ENCODE measurements at regions not wholly inside any gene's neighbourhood (a gene's known extent, or its start where the extent isn't known, plus 50 kb on each side); places are given as distances from the start of the nearest gene placed in this dataset.

- TF ChIP-seq NFIC (IDR thresholded peaks at IDR 0.05) (no peak), EGR1 (IDR thresholded peaks at IDR 0.05) (no peak)
Measured at GRCh38 chrX:10079231-10079630, 77.5 kb upstream of the CLCN4 start.

GRCh38 chrX:10083809-10084208 is 73.0 kb upstream of the CLCN4 start:
- TF ChIP-seq TAF1 (IDR thresholded peaks at IDR 0.05; ENCODE audit: low read depth) (no peak), REST (IDR thresholded peaks at IDR 0.05; ENCODE audit: low read depth) (no peak), NFIC (IDR thresholded peaks at IDR 0.05) (no peak), CREB1 (IDR thresholded peaks at IDR 0.05; ENCODE audit: low read depth) (no peak), YY1 (IDR thresholded peaks at IDR 0.05; ENCODE audit: low read depth) (no peak), CEBPB (IDR thresholded peaks at IDR 0.05) (no peak), TEAD4 (IDR thresholded peaks at IDR 0.05) (no peak), ZBTB7A (IDR thresholded peaks at IDR 0.05; ENCODE audit: low read depth) (no peak), MAX (IDR thresholded peaks at IDR 0.05) (no peak), FOXM1 (IDR thresholded peaks at IDR 0.05; ENCODE audit: borderline replicate concordance, low read depth) (no peak), RAD21 (IDR thresholded peaks at IDR 0.05; ENCODE audit: low read depth) (no peak), TCF12 (IDR thresholded peaks at IDR 0.05; ENCODE audit: low read depth) (no peak), EP300 (IDR thresholded peaks at IDR 0.05; ENCODE audit: borderline replicate concordance) (no peak), EGR1 (IDR thresholded peaks at IDR 0.05) (no peak), USF1 (IDR thresholded peaks at IDR 0.05) (no peak)

GRCh38 chrX:10085223-10085622 is 71.6 kb upstream of the CLCN4 start:
- TF ChIP-seq EGR1 (IDR thresholded peaks at IDR 0.05), result no peak

GRCh38 chrX:10086676-10087075 is 70.1 kb upstream of the CLCN4 start:
- no peak for TF ChIP-seq MAX (IDR thresholded peaks at IDR 0.05)
- no peak for TF ChIP-seq USF1 (IDR thresholded peaks at IDR 0.05)
- TF ChIP-seq TCF12 (IDR thresholded peaks at IDR 0.05; ENCODE audit: low read depth), result no peak
- no peak for TF ChIP-seq YY1 (IDR thresholded peaks at IDR 0.05; ENCODE audit: low read depth)
- TF ChIP-seq TEAD4 (IDR thresholded peaks at IDR 0.05), result no peak
- no peak for TF ChIP-seq NFIC (IDR thresholded peaks at IDR 0.05)
- no peak for TF ChIP-seq CEBPB (IDR thresholded peaks at IDR 0.05)
- no peak for TF ChIP-seq FOXM1 (IDR thresholded peaks at IDR 0.05; ENCODE audit: borderline replicate concordance, low read depth)
- no peak for TF ChIP-seq REST (IDR thresholded peaks at IDR 0.05; ENCODE audit: low read depth)
- no peak for TF ChIP-seq CREB1 (IDR thresholded peaks at IDR 0.05; ENCODE audit: low read depth)

- TF ChIP-seq TEAD4 (IDR thresholded peaks at IDR 0.05) (no peak), USF1 (IDR thresholded peaks at IDR 0.05) (no peak), YY1 (IDR thresholded peaks at IDR 0.05; ENCODE audit: low read depth) (no peak)
Measured at GRCh38 chrX:10087391-10087790, 69.4 kb upstream of the CLCN4 start.

- TF ChIP-seq EGR1 (IDR thresholded peaks at IDR 0.05) (no peak), FOXM1 (IDR thresholded peaks at IDR 0.05; ENCODE audit: borderline replicate concordance, low read depth) (no peak), CREB1 (IDR thresholded peaks at IDR 0.05; ENCODE audit: low read depth) (no peak), ZBTB7A (IDR thresholded peaks at IDR 0.05; ENCODE audit: low read depth) (no peak), REST (IDR thresholded peaks at IDR 0.05; ENCODE audit: low read depth) (no peak), TAF1 (IDR thresholded peaks at IDR 0.05; ENCODE audit: low read depth) (no peak), NFIC (IDR thresholded peaks at IDR 0.05) (no peak), RAD21 (IDR thresholded peaks at IDR 0.05; ENCODE audit: low read depth) (no peak), TCF12 (IDR thresholded peaks at IDR 0.05; ENCODE audit: low read depth) (no peak), EP300 (IDR thresholded peaks at IDR 0.05; ENCODE audit: borderline replicate concordance) (no peak), USF1 (IDR thresholded peaks at IDR 0.05) (no peak)
Measured at GRCh38 chrX:10089378-10089795, 67.4 kb upstream of the CLCN4 start.
